GM21576 (cell line): ENCODE measurements at regions not wholly inside any gene's neighbourhood (a gene's known extent, or its start where the extent isn't known, plus 50 kb on each side); places are given as distances from the start of the nearest gene placed in this dataset.

Source experiments
- ATAC-seq: cut with Tn5 transposase; IDR thresholded peaks from one replicate; pipeline ENCODE4 v1.9.1; 2021; ENCODE audit warnings: mild to moderate bottlenecking, moderate library complexity; ENCODE audit not compliant: unreplicated experiment

- ATAC-seq = no peak
Measured at GRCh38 chr9:82367929-82368328, 379.4 kb downstream of the SPATA31D1 start.

- no peak for ATAC-seq
Measured at GRCh38 chr9:82369251-82369945, 380.8 kb downstream of the SPATA31D1 start.

- no peak for ATAC-seq
Measured at GRCh38 chr9:82375041-82375440, 386.5 kb downstream of the SPATA31D1 start.

- no peak for ATAC-seq
Measured at GRCh38 chr9:82376677-82377232, 388.2 kb downstream of the SPATA31D1 start.

- no peak for ATAC-seq
Measured at GRCh38 chr9:82382887-82383616, 394.5 kb downstream of the SPATA31D1 start.

- ATAC-seq = no peak
Measured at GRCh38 chr9:82385633-82386032, 397.1 kb downstream of the SPATA31D1 start.

GRCh38 chr9:82397534-82397933 lies 409.0 kb downstream of the SPATA31D1 start:
- ATAC-seq = no peak

- ATAC-seq = no peak
Measured at GRCh38 chr9:82404196-82404870, 415.8 kb downstream of the SPATA31D1 start.

GRCh38 chr9:82404881-82405280 lies 416.3 kb downstream of the SPATA31D1 start:
- ATAC-seq = no peak

GRCh38 chr9:82406456-82407085 lies 418.0 kb downstream of the SPATA31D1 start:
- ATAC-seq = no peak

GRCh38 chr9:82410306-82410705 lies 421.7 kb downstream of the SPATA31D1 start:
- peak; percentile 89 for ATAC-seq

- no peak for ATAC-seq
Measured at GRCh38 chr9:82410866-82411265, 422.3 kb downstream of the SPATA31D1 start.

- no peak for ATAC-seq
Measured at GRCh38 chr9:82412586-82413305, 424.2 kb downstream of the SPATA31D1 start.

- ATAC-seq = no peak
Measured at GRCh38 chr9:82417501-82417900, 428.9 kb downstream of the SPATA31D1 start.

- ATAC-seq = no peak
Measured at GRCh38 chr9:82418334-82418733, 429.8 kb downstream of the SPATA31D1 start.

GRCh38 chr9:82419696-82420486 lies 431.3 kb downstream of the SPATA31D1 start:
- no peak for ATAC-seq

GRCh38 chr9:82421498-82421897 lies 432.9 kb downstream of the SPATA31D1 start:
- ATAC-seq = no peak

GRCh38 chr9:82423700-82424099 lies 435.1 kb downstream of the SPATA31D1 start:
- ATAC-seq = no peak

GRCh38 chr9:82424599-82425120 lies 436.1 kb downstream of the SPATA31D1 start:
- ATAC-seq = no peak
